ENCODE measurements at regions not wholly inside any gene's neighbourhood (a gene's known extent, or its start where the extent isn't known, plus 50 kb on each side); places are given as distances from the start of the nearest gene placed in this dataset.

- no peak for DNase-seq
Measured at GRCh38 chr3:77869423-77869822, 829.5 kb downstream of the ROBO2 start.

GRCh38 chr3:77871436-77871835 is 831.5 kb downstream of the ROBO2 start:
- DNase-seq: no peak

DNA sequence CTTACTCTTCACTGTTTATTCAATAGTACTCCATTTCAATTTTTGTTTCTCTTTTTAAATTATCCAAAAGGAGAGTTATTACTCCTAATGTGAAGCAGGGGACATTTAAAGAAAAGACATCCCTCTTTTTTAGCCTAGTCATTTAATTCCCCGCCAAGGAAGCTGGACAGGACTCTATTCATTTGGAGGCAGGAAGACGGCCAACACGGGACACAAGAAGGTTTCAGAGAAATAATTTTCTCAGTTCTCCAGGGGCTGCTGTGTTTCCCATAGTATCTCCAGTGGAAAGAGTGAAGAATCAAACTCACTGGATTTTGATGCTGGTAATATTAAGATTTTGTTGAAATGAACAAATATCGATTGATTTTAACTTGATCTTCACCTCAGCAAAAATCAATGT is 833.7 kb downstream of the ROBO2 start:
- DNase-seq: peak; percentile 19

- no peak for DNase-seq
Measured at GRCh38 chr3:77885381-77885780, 845.5 kb downstream of the ROBO2 start.

DNA sequence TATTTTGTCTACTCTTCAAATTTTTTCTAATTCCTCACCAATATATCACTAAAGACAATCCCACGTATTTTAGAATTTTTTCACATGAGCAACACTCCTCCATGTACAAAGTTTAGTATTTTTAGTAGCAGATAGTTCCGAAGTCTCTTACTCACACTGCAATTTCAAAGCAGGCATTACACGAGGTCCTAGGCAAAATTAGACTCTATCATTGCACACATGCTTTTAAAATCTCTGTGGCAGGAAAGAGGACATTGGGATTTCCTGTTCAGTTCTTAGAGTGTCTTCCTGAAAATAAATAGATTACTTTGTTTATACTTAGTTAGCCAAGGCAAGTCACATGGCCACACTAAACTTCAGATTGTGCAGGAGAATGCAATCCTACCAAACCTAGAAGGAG is 847.7 kb downstream of the ROBO2 start:
- DNase-seq: no peak

- no peak for DNase-seq
Measured at GRCh38 chr3:77889616-77890015, 849.7 kb downstream of the ROBO2 start.

DNA sequence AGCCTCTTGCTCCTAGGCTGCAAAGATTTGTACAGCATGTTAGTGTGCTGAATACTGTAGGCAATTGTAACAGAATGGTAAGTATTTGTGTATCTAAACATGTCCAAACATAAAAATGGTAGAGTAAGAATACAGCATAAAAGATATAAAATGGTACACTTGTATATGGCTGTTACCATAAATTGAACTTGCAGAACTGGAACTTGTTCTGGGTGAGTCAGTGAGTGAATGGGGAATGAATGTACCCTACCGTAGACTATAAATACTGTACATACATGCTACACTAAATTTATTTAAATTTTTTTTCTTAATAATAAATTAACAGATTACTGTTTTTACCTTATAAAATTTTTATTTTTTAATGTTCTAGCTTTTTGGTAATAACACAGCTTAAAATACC is 858.7 kb downstream of the ROBO2 start:
- no peak for DNase-seq

DNA sequence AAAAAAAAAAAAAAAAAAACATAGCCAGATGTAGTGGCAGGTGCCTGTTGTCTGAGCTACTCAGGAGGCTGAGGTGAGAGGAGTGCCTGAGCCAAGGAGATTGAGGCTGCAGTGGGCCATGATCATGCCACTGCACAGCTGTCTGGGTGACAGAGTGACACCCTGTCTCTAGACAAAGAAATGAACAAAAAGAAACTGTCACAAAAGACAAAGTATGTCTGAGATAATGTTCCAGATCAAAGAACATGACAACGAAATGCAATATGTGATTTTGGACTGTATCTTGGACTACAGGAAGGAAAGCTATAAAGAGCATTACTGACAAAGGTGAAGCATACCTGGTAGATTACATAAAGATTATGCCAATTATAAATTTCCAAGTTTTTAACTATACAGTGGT is 862.8 kb downstream of the ROBO2 start:
- no peak for DNase-seq

DNA sequence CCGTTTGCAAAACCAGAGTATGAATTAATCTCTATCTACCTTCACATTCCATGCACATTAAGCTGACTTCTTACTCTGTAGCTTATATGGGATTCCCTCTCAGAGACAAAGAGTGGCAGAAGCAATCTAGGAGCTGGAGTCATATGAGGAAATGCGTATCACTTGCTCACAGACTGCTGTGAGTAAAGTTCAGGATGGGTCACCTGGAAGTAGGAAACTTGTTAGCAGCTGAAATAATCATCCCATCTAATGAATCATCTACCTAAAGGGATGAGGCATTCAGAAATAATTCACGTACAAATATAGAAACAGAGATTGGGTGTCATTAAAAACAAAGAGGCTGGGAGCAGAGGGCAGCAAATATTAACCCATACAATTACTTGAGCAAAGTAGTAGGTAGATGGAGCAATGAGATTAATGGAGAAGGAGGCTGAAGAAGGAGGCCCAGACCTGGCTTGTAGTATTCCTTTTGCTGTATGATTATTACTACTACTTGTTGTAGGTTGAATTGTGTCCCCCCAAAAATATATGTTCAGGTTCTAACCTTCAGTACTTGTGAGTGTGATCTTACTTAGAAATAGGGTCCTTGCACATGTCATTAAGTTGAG is 866.3 kb downstream of the ROBO2 start:
- DNase-seq: no peak

- no peak for DNase-seq
Measured at GRCh38 chr3:77913524-77914174, 873.8 kb downstream of the ROBO2 start.

DNA sequence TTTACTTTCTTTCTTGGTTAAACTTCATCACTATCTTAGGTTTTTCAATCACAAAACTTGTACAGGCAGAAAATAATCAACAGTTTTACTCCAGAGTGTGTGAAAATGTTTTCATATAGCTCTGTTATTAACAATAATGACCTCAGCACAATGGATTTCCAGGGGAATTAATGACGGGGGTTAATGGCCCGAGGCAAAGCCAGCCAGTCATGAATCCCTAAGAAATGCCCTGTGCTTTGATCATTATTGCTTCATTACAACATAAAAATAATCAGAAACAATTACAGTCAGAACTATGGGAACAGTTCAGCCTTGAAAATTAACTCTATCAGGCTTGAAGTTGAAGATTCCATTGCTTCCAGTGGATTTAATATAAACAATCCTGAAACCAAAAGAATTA is 875.4 kb downstream of the ROBO2 start:
- no peak for DNase-seq

DNA sequence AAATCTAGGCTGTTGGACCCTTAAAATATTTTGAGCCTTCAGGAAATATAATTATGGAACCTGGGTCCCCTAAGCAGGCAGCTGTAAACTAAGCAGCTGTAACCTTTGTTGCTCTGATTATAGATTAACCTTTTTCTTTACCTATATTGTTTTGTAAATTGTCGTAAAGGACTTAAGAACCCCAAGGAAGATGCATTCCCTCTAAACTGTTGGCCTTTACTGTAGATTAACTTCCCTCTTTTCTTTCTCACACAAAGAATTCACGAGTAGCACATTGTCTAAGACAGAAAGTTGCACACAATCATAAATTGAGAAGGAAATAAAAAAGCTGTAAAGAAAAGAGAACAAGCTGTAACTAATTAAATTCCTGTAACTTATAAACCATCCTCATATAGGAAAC is 877.3 kb downstream of the ROBO2 start:
- no peak for DNase-seq

GRCh38 chr3:77919244-77919643 is 879.3 kb downstream of the ROBO2 start:
- no peak for DNase-seq

- DNase-seq: peak; percentile 5
Measured at GRCh38 chr3:77931255-77932009, 891.5 kb downstream of the ROBO2 start.

DNA sequence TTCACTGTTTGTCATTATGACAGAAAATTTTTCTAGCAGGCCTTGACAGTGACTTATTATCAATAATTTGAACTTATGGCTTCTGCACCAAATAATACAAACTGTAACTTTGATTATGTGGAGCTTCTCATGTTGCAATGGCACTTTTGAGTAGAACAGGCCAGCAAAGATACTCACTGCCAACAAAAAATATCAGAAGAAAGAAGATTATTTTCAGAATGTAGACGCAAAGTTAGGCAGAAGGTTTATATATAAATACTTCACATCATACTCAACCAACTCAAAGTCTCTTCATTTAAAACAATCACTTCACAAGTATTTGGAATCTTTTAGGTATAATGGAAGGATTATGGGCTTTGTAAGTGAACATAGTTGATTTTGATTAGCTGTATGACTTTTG is 893.0 kb downstream of the ROBO2 start:
- DNase-seq: no peak

- DNase-seq: no peak
Measured at GRCh38 chr3:77933926-77934325, 894.0 kb downstream of the ROBO2 start.

DNA sequence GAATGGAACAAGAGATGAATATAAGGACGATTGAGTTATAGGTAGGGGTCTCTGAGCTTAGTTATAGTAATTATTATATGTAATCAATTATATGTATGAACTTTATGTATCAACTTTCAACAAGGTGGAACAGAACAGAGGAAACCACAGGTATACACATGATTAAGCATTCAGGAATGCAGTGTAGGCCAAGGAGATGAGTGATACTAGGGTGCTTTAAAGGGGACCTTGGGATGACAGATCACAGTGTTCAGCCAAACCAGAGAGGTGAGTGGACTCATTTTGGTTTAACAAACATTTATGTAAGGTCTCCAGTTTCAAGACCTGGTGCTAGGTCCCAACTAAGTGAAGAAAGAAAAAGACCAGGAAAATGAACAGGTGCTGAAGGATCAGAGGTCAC is 895.5 kb downstream of the ROBO2 start:
- no peak for DNase-seq

- no peak for DNase-seq
Measured at GRCh38 chr3:77939726-77940125, 899.8 kb downstream of the ROBO2 start.

DNA sequence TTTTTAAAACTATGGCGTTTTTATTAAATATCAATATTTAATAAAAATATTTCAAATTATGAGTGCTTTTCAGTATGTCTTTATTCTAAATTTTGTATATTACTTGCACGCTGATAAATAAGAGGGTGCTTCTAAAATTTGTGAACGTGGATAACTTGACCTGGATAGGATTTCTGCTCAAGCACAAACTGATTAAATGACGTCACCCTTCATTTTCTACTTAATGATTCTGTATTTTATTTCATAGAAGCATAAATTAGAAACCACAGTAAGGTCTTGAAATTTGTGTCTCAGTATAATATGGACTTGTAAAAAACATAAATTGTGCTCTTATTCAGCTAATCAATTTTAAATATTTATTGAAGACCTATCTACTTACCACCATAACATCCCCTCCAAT is 903.7 kb downstream of the ROBO2 start:
- DNase-seq: no peak

DNA sequence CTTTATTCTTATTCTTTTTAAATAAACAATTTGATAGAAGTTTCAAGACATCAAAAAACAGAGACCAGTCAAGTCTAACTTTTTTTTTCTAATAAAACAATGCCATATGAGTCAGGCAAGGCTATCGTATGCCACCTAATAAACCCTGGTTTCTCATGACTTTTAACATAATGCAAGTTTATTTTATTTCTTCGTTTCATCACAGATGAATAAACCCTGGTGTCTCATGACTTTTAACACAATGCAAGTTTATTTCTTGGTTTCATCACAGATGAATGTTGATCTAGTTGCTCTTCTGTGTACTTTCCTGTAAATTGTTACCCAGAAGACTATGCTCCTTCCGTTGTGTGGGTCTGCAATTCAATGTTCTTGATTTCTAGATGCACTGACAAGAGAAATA is 905.4 kb downstream of the ROBO2 start:
- DNase-seq: no peak

DNA sequence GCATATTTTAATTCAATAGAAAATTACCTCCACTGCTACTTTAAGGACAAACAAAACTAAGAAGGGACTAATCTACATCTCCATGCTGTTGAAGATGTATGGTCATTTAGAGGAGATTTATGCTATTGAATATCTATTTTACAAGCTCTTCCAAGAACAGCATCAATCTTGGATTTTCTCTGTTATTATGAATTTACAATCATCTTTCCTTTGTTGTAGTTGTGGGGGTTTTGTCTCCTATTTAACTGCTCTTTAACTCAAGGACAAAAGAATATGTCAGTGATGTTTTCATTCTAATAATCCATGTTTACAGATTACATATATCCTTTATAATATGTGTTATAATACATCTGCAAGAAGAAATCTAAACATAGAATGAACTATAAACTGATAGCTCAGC is 907.8 kb downstream of the ROBO2 start:
- no peak for DNase-seq

DNA sequence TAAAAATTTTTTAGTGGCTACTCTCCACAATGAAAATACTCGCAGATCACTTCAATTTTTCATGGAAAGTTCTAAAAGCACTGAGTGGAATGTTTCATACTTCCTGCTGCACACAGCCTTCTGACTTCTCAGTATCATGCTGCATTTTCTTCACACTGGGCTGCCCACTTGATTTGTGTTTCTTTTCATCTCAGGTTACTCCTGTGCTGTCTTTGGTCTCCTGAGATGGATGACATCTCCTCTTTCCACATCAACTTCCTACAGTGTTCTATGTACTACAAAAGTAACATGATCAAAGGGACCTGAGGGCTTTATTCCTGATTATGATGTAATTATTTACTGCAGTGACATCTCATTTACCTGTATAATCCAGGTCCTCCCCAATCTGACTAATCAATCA is 927.7 kb downstream of the ROBO2 start:
- no peak for DNase-seq

- no peak for DNase-seq
Measured at GRCh38 chr3:77976079-77976478, 936.2 kb downstream of the ROBO2 start.

DNA sequence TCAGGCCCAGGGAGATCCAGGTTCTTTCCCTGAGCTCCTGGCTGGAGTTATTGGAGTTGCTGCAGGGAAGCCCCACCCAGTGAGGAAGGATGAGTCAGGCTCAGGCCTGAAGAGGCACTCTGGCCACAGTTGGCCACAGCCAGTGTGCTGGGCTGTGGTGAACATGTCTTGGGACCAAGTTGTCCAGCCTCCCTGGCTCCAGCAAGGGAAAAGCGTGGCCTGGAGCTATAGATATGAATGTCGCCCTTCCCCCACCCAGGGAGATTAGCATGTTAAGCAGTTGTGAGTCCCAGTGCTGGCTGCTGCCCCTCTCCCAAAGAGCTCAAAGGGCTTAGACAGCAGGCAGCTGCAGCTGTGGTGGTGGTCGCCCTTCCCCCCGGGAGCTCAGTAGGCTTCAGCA is 963.2 kb downstream of the ROBO2 start:
- no peak for DNase-seq

Data from midbrain (tissue), 1 donor.